WTC11 (cell line): ENCODE measurements at regions not wholly inside any gene's neighbourhood (a gene's known extent, or its start where the extent isn't known, plus 50 kb on each side); places are given as distances from the start of the nearest gene placed in this dataset.

Experiments used
- ATAC-seq: fragments of 200-7000 bp; cut with Tn5 transposase; 2 replicates; pipeline ENCODE4 v1.10.0; 2021; ENCODE audit warnings: mild to moderate bottlenecking, moderate library complexity
- CTCF ChIA-PET: fragments of 300-600 bp; sonication (Branson Sonifier 250); formaldehyde crosslinking; loops from one replicate; lab custom pipeline; 2021; ENCODE audit warnings: antibody characterized with exemption; lab: Charles Lee
- POLR2A ChIA-PET: fragments of 350-600 bp; sonication (Branson Sonifier 250); formaldehyde crosslinking; loops from one replicate; lab custom pipeline; 2021; ENCODE audit warnings: antibody characterized with exemption; lab: Charles Lee
- DNase-seq: peaks from one replicate; pipeline ENCODE4 v3.0.0; 2021; ENCODE audit warnings: low spot score
- H3K27ac Mint-ChIP-seq: 2 replicates; pipeline ENCODE4 v1.8.0; 2021; ENCODE audit warnings: mixed read lengths
- H3K27me3 Mint-ChIP-seq: 2 replicates; pipeline ENCODE4 v1.8.0; 2021; ENCODE audit warnings: low read depth, mild to moderate bottlenecking, moderate library complexity, mixed read lengths
- H3K36me3 Mint-ChIP-seq: 2 replicates; pipeline ENCODE4 v1.8.0; 2021; ENCODE audit warnings: mixed read lengths
- H3K4me1 Mint-ChIP-seq: 2 replicates; pipeline ENCODE4 v1.8.0; 2022; ENCODE audit warnings: mixed read lengths
- H3K4me3 Mint-ChIP-seq: 2 replicates; pipeline ENCODE4 v1.8.0; 2021; ENCODE audit warnings: mild to moderate bottlenecking, moderate library complexity, mixed read lengths
- H3K9me3 Mint-ChIP-seq: 2 replicates; pipeline ENCODE4 v1.8.0; 2021; ENCODE audit warnings: mixed read lengths
- AFF4 ChIP-seq: sonication (generic); formaldehyde crosslinking; IDR thresholded peaks from 2 replicates; pipeline ENCODE4 v1.8.1; 2023; ENCODE audit warnings: mild to moderate bottlenecking, missing genetic modification reagents, borderline replicate concordance
- AR ChIP-seq: fragments of 250-450 bp; sonication (Bioruptor Pico); IDR thresholded peaks from 2 replicates; pipeline ENCODE4 v1.9.0; 2021; ENCODE audit warnings: mild to moderate bottlenecking
- ATF1 ChIP-seq: sonication (generic); formaldehyde crosslinking; IDR thresholded peaks from 2 replicates; pipeline ENCODE4 v1.8.1; 2023; ENCODE audit warnings: mild to moderate bottlenecking, moderate library complexity, missing genetic modification reagents
- ATF3 ChIP-seq: sonication (generic); formaldehyde crosslinking; conservative IDR thresholded peaks from 2 replicates; pipeline ENCODE4 v1.8.1; 2022; ENCODE audit warnings: mild to moderate bottlenecking, missing genetic modification reagents
- CREM ChIP-seq: sonication (generic); formaldehyde crosslinking; IDR thresholded peaks from 2 replicates; pipeline ENCODE4 v1.8.1; 2022; ENCODE audit warnings: mild to moderate bottlenecking, missing genetic modification reagents, moderate library complexity
- GABPB1 ChIP-seq: sonication (generic); formaldehyde crosslinking; IDR thresholded peaks from 2 replicates; pipeline ENCODE4 v1.8.1; 2023; ENCODE audit warnings: mild to moderate bottlenecking, missing genetic modification reagents
- HMGA2 ChIP-seq: fragments of 250-450 bp; sonication (Bioruptor Pico); IDR thresholded peaks from 2 replicates; pipeline ENCODE4 v1.4.0; 2021; ENCODE audit warnings: mild to moderate bottlenecking, moderate library complexity
- IRF2 ChIP-seq: sonication (generic); formaldehyde crosslinking; IDR thresholded peaks from 2 replicates; pipeline ENCODE4 v1.8.0; 2022; ENCODE audit warnings: low read depth, missing genetic modification reagents, borderline replicate concordance
- JUN ChIP-seq: sonication (generic); formaldehyde crosslinking; IDR thresholded peaks from 2 replicates; pipeline ENCODE4 v1.8.0; 2023; ENCODE audit warnings: mild to moderate bottlenecking, missing genetic modification reagents
- OVOL2 ChIP-seq: fragments of 250-450 bp; sonication (Bioruptor Pico); IDR thresholded peaks from 2 replicates; pipeline ENCODE4 v1.9.0; 2021; ENCODE audit warnings: mild to moderate bottlenecking, borderline replicate concordance
- SMAD3 ChIP-seq: sonication (generic); formaldehyde crosslinking; IDR thresholded peaks from 2 replicates; pipeline ENCODE4 v1.8.0; 2022; ENCODE audit warnings: missing genetic modification reagents, mild to moderate bottlenecking, borderline replicate concordance
- SMAD4 ChIP-seq: sonication (generic); formaldehyde crosslinking; IDR thresholded peaks from 2 replicates; pipeline ENCODE4 v1.8.0; 2022; ENCODE audit warnings: mild to moderate bottlenecking, missing genetic modification reagents
- SP1 ChIP-seq: sonication (generic); formaldehyde crosslinking; conservative IDR thresholded peaks from 2 replicates; pipeline ENCODE4 v1.8.1; 2022; ENCODE audit warnings: missing genetic modification reagents
- USF2 ChIP-seq: sonication (generic); formaldehyde crosslinking; IDR thresholded peaks from 2 replicates; pipeline ENCODE4 v1.8.1; 2023; ENCODE audit warnings: mild to moderate bottlenecking, missing genetic modification reagents, moderate library complexity
- ZNF423 ChIP-seq: fragments of 250-450 bp; sonication (Bioruptor Pico); IDR thresholded peaks from 2 replicates; pipeline ENCODE4 v2.1.2; 2022; ENCODE audit warnings: mild to moderate bottlenecking, moderate library complexity
- ZNF425 ChIP-seq: fragments of 250-450 bp; sonication (Bioruptor Pico); conservative IDR thresholded peaks from 2 replicates; pipeline ENCODE4 v1.9.0; 2021; ENCODE audit warnings: mild to moderate bottlenecking
- TF ChIP-seq, protein P1 (sequence below): fragments of 250-450 bp; sonication (Bioruptor Pico); IDR thresholded peaks from 2 replicates; pipeline ENCODE4 v1.9.0; 2021; ENCODE audit warnings: mild to moderate bottlenecking, borderline replicate concordance
- TF ChIP-seq, protein P2 (sequence below): sonication (generic); formaldehyde crosslinking; IDR thresholded peaks from 2 replicates; pipeline ENCODE4 v1.8.1; 2023; ENCODE audit warnings: mild to moderate bottlenecking, missing genetic modification reagents, moderate library complexity
- TF ChIP-seq, protein P3 (sequence below): fragments of 250-450 bp; sonication (Bioruptor Pico); IDR thresholded peaks from 2 replicates; pipeline ENCODE4 v1.9.0; 2021; ENCODE audit warnings: mild to moderate bottlenecking
- TF ChIP-seq, protein P4 (sequence below): sonication (generic); formaldehyde crosslinking; IDR thresholded peaks from 2 replicates; pipeline ENCODE4 v1.8.1; 2022; ENCODE audit warnings: missing genetic modification reagents, borderline replicate concordance

DNA sequence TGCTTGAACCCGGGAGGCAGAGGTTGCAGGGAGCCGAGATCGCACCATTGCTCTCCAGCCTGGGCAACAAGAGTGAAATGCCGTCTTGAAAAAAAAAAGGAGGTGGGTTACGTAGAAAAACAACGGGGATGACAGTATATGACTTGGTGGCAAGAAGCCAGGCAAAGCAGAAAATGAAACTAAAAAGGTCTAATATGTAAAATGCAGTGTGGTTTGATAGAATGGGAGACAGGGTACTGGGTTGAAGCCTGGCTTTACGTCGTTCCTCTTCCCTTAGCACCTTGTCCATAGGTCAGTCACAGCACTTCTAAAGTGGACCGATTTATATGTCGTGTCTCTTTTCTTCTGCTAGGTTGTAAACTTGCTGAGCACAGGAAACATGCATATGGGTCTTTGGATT is 274.9 kb upstream of the ZC3H12C start (continued):
- TF ChIP-seq, protein P1, sequence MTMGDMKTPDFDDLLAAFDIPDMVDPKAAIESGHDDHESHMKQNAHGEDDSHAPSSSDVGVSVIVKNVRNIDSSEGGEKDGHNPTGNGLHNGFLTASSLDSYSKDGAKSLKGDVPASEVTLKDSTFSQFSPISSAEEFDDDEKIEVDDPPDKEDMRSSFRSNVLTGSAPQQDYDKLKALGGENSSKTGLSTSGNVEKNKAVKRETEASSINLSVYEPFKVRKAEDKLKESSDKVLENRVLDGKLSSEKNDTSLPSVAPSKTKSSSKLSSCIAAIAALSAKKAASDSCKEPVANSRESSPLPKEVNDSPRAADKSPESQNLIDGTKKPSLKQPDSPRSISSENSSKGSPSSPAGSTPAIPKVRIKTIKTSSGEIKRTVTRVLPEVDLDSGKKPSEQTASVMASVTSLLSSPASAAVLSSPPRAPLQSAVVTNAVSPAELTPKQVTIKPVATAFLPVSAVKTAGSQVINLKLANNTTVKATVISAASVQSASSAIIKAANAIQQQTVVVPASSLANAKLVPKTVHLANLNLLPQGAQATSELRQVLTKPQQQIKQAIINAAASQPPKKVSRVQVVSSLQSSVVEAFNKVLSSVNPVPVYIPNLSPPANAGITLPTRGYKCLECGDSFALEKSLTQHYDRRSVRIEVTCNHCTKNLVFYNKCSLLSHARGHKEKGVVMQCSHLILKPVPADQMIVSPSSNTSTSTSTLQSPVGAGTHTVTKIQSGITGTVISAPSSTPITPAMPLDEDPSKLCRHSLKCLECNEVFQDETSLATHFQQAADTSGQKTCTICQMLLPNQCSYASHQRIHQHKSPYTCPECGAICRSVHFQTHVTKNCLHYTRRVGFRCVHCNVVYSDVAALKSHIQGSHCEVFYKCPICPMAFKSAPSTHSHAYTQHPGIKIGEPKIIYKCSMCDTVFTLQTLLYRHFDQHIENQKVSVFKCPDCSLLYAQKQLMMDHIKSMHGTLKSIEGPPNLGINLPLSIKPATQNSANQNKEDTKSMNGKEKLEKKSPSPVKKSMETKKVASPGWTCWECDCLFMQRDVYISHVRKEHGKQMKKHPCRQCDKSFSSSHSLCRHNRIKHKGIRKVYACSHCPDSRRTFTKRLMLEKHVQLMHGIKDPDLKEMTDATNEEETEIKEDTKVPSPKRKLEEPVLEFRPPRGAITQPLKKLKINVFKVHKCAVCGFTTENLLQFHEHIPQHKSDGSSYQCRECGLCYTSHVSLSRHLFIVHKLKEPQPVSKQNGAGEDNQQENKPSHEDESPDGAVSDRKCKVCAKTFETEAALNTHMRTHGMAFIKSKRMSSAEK = no peak
- TF ChIP-seq ZNF423 (CRISPR knock-in tag) (no peak), GABPB1 (no peak), CREM (no peak), SP1 (CRISPR knock-in tag) (no peak), AFF4 (CRISPR knock-in tag) (no peak), ATF1 (no peak), SMAD4 (no peak), SMAD3 (no peak)

GRCh38 chr11:109819410-109819809 is 273.8 kb upstream of the ZC3H12C start:
- ChIA-PET CTCF (no interaction called here), POLR2A (no interaction called here)
- H3K36me3 Mint-ChIP-seq = no peaks in the 10 kb centered on the region
- no peaks in the 10 kb centered on the region for H3K9me3 Mint-ChIP-seq
- no peak overlapping the region for H3K27ac Mint-ChIP-seq
- DNase-seq (no peak), ATAC-seq (no peak)
- no peaks in the 10 kb centered on the region for H3K27me3 Mint-ChIP-seq
- H3K4me3 Mint-ChIP-seq = no peak overlapping the region
- H3K4me1 Mint-ChIP-seq = peaks cover 16% of the 10 kb centered on the region
- TF ChIP-seq SMAD3 = no peak
- TF ChIP-seq, protein P2, sequence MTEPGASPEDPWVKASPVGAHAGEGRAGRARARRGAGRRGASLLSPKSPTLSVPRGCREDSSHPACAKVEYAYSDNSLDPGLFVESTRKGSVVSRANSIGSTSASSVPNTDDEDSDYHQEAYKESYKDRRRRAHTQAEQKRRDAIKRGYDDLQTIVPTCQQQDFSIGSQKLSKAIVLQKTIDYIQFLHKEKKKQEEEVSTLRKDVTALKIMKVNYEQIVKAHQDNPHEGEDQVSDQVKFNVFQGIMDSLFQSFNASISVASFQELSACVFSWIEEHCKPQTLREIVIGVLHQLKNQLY = no peak
- TF ChIP-seq ZNF425 (CRISPR knock-in tag) = no peak
- no peak for TF ChIP-seq JUN (CRISPR knock-in tag)
- no peak for TF ChIP-seq HMGA2 (CRISPR knock-in tag)
- TF ChIP-seq, protein P3, sequence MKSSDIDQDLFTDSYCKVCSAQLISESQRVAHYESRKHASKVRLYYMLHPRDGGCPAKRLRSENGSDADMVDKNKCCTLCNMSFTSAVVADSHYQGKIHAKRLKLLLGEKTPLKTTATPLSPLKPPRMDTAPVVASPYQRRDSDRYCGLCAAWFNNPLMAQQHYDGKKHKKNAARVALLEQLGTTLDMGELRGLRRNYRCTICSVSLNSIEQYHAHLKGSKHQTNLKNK (CRISPR knock-in tag) = no peak
- no peak for TF ChIP-seq OVOL2 (CRISPR knock-in tag)
- no peak for TF ChIP-seq ATF1
- TF ChIP-seq AR (CRISPR knock-in tag) = no peak
- no peak for TF ChIP-seq ATF3 (CRISPR knock-in tag)
- no peak for TF ChIP-seq IRF2
- no peak for TF ChIP-seq USF2
- TF ChIP-seq, protein P4, sequence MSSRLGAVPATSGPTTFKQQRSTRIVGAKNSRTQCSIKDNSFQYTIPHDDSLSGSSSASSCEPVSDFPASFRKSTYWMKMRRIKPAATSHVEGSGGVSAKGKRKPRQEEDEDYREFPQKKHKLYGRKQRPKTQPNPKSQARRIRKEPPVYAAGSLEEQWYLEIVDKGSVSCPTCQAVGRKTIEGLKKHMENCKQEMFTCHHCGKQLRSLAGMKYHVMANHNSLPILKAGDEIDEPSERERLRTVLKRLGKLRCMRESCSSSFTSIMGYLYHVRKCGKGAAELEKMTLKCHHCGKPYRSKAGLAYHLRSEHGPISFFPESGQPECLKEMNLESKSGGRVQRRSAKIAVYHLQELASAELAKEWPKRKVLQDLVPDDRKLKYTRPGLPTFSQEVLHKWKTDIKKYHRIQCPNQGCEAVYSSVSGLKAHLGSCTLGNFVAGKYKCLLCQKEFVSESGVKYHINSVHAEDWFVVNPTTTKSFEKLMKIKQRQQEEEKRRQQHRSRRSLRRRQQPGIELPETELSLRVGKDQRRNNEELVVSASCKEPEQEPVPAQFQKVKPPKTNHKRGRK (CRISPR knock-in tag) = no peak
